ENCODE measurements at regions not wholly inside any gene's neighbourhood (a gene's known extent, or its start where the extent isn't known, plus 50 kb on each side); places are given as distances from the start of the nearest gene placed in this dataset.
A peak's percentile ranks its signal among the peaks of the same experiment; 100 is the strongest.

DNA sequence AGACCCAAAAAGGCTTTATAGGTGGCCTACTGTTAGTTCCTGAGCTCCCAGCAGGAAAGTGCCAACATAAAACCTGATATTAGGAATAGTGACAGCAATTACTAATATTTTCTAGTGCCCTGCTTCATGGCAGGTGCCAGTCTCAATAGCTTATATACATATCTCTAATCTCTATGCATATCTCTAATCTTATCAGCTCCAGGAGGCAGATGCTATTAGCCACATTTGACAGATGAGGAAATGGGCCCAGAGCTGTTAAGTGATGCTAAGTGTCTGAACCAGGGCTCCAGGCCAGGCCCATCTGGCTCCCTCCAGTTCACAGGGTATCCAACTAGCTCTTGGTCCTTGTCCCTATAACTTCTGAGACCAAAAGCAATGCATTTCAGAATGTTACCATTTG, 142.5 kb downstream of the CHIC2 start:
- no peak for DNase-seq (ENCODE audit: low read depth in 4 of 4, low spot score in 2 of 4)

DNA sequence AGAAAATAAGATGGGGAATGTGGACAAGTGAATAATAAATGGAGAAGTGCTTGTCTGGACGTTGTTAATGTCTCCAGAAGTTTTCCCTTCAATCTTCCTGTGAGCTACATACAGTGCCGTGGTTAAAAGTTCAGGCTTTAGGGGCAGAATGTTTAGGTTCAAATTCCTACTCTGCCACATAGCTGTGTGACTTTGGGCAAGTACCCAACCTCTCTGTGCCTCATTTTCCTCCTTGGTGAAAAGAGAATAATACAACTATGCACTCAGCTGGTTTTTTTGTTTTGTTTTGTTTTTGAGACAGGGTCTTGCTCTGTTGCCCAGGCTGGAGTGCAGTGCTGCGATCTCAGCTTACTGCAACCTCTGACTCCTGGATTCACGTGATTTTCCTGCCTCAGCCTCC, 143.5 kb downstream of the CHIC2 start:
- no peak for DNase-seq (ENCODE audit: low read depth in 4 of 4, low spot score in 2 of 4)

DNA sequence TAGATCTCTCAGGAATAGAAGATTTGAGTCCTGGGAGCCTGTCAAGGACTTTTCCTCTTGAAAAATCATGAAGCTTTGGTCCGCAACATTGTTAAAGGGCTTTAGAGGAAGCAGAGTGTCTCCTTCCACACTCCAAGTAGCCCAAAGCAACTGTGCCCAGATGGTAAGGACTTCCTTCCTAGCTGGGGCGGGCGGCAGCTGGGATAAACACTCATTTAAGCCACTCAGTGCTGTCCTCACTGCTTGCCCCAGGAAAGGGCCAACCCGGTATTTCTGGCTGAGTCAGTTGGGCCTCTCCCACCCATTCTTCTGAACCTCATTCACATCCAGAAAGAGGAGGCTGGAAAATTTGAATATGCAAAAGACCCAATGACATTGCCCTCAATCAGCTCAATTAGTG, 144.3 kb downstream of the CHIC2 start:
- DNase-seq (ENCODE audit: low read depth in 4 of 4, low spot score in 2 of 4) = no peak

GRCh38 chr4:53919535-53919934, 144.9 kb downstream of the CHIC2 start:
- DNase-seq (ENCODE audit: low read depth in 4 of 4, low spot score in 2 of 4) = no peak

DNA sequence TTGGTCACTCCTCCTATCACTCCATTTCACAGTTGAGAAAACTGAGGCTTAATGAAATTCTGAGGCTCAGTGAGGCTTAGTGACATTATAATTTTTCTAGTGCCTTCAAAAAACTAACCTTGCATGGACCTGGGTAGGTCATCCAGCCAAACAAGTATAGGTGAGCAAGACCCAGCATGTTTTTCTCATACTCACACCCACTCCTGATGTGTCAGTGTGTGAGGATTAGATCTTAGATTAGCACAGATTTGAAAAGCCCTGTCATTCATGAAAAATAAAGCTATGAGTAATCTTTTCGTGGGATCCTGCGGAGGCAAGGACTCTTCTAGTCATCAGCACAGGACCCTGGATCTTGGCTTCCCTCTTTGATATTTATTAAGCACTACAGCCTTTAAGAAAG, 146.7 kb downstream of the CHIC2 start:
- no peak for DNase-seq (ENCODE audit: low read depth in 4 of 4, low spot score in 2 of 4)

DNA sequence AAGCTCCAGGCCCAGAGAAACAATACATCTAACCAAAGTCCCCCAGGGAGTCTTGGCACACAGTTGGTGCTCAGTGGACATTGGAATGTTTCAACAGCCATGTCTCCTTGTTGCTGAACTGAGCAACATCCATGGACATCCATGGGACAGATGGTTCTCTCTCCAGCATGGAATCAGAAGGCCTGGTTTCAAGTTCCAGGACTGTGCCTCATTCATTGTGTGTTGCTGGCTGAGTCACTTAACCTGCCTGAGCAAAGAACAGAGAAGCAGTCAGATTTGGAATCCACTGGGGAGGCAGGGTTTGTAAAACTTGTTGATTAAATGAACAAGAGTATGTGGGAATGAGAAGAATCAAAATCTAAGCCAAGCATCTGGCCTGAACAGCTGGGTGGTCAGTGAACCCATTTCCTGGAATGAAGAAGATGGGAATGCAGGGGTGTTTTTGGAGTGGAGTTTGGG, 147.9 kb downstream of the CHIC2 start:
- DNase-seq (ENCODE audit: low read depth in 4 of 4, low spot score in 2 of 4) = no peak

DNA sequence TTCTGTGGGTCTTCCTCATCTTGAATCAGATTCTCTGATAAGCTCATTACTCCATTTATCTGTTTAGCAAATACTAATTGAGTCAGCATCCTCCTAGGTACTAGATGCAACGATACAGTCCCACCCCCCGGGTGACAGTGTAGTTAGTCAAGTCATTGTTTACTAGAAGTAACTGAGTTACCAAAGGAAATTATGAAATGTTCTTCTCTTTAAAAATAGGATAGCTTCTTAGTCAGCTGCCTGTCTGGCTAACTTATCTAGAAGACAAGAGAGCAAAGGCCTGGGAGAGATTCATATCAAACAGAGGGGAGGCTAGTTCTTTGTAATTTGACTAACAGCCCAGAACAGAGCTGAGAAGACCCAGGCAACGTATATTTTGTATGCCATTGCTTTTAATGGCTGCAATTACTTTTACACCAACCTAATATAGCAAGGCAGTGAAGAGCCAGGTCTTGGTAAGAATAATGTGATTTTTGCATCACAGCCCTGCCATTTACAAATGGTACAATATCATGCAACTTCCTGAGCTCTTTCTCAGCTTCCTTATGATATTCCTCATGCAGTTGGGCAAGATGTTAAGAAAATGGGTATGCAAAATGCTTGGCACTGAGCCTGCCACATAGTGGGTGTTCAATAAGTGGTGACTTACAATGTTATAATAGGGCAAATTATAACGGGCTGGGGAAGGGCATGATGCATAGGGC, 149.9 kb downstream of the CHIC2 start:
- no peak for DNase-seq (ENCODE audit: low read depth in 4 of 4, low spot score in 2 of 4)

DNA sequence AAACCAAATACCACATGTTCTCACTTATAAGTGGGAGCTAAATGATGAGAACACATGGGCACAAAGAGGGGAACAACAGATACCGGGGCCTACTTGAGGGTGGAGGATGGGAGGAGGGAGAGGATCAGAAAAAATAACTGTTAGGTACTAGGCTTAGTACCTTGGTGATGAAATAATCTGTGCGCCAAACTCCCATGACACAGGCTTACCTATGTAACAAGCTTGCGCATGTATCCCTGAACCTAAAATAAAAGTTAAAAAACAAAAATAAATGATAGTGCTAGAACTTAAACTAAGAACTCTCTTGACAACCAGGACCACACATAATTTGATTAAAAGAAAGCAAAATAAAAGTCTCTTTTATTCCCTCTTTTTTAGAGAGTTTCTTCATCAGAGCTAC, 150.6 kb downstream of the CHIC2 start:
- no peak for DNase-seq (ENCODE audit: low read depth in 4 of 4, low spot score in 2 of 4)

DNA sequence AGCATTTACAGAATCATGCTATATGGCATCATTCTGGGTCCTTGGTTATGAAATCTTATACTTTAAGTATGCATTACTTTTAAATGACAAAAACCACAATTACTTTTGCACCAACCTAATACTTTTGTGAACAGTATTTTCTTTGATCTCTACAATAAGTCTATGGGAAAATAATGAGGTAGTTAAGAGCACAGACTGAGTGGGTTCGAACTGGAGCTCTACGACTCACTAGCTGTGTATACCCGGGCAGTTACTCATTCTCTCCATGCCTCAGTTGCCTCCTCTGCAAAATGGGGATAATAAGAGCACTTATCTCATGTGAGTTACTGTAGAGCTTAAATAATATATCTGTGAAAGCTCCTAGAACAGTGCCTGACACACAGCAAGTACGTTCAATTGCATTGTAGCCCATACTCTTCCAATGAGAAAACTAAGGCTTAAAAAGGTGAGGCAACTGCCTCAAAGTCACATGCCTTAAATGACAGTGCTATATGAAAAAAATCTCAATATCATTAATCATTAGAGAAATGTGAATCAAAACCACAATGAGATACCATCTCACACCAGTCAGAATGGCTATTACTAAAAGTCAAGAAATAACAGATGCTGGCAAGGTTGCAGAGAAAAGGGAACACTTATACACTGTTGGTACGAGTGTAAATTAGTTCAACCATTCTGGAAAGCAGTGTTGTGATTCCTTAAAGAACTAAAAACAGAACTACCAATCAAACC, 151.5 kb downstream of the CHIC2 start:
- DNase-seq (ENCODE audit: low read depth in 4 of 4, low spot score in 2 of 4) = no peak

GRCh38 chr4:53908661-53909078, 155.7 kb downstream of the CHIC2 start:
- DNase-seq (ENCODE audit: low read depth in 4 of 4, low spot score in 2 of 4) = peak in 1 of 4 donors; percentile 63

DNA sequence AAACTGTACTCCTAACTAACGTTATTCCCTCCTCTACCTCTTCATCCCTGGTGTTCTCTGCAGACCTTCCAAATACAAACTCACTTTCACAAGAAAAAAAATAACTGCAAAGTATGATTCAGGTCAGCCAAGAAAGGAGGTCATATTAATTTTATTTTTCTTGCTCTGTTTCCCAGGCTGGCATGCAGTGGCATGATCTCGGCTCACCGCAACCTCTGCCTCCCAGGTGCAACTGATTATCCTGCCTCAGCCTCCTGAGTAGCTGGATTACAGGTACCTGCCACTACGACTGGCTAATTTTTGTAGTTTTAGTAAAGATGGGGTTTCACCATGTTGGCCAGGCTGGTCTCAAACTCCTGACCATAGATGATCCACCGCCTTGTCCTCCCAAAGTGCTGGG, 156.6 kb downstream of the CHIC2 start:
- no peak for DNase-seq (ENCODE audit: low read depth in 4 of 4, low spot score in 2 of 4)

DNA sequence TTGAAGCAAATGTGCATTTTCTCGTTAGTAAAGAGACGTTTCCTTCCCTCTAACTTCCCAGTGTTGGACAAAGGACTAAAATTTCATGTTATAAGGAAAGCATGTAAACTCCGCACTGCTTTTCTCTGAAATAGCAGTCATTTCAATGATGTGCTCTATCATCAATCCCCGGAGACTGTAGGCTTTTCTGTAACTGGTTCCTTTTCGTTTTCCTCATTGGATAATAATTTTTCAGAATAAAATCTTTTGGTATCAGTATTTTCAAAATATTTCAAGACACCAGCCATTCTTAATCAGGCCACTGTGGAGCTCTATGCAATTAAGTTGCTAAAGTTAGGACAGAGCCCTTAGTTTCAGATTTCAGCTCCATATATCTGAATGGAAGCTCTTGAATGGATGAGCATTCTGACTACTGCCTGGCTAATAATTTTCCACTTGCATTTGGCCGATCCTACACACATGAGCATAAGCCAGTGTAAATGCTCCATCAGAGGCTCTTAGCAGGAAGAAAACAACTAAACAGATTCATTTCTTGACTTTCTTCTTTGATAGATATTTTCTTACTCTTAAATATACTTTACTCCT, 157.7 kb downstream of the CHIC2 start:
- no peak for DNase-seq (ENCODE audit: low read depth in 4 of 4, low spot score in 2 of 4)

DNA sequence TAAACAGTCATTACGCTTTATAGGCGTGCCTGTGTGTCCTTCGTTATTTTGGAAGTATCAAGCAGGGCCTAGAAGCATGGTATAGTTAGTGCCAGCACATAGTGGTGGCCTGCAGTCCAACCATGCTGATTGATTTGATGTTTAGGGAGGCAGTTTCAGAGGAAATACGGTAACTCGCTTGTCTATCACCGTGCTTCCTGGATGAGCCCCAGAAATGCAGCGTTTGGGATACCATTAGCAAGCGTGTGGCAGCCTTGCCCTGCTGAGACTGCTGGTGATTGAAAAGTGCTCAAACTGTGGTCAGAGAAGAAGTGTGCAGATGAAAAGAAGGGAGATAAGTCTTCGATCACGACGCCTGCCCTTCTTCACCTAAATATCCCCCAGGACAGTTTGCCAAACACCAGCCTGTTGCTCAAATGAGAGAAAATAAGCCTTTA, 158.4 kb downstream of the CHIC2 start:
- no peak for DNase-seq (ENCODE audit: low read depth in 4 of 4, low spot score in 2 of 4)

GRCh38 chr4:53905276-53905940, 159.0 kb downstream of the CHIC2 start:
- DNase-seq (ENCODE audit: low read depth in 4 of 4, low spot score in 2 of 4) = no peak

DNA sequence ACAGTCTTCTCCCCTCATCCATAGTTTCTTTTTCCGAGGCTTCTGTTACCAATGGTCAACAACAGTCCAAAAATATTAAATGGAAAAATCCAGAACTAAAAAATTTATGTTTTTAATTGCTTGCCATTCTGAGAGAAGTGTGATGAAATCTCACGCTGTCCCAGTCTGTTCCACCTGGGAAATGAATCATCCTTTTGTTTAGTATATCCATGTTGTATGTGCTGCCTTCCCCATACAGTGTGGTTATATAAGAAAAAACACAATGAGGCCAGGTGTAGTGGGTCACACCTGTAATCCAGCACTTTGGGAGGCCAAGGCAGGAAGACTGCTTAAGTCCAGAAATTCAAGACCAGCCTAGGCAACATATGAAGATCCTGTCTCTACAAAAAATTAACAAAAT, 161.6 kb downstream of the CHIC2 start:
- DNase-seq (ENCODE audit: low read depth in 4 of 4, low spot score in 2 of 4) = no peak

- no peak for DNase-seq (ENCODE audit: low read depth in 4 of 4, low spot score in 2 of 4)
Measured at GRCh38 chr4:53900271-53900649, 164.1 kb downstream of the CHIC2 start.

GRCh38 chr4:53899586-53900270, 164.7 kb downstream of the CHIC2 start:
- no peak for DNase-seq (ENCODE audit: low read depth in 4 of 4, low spot score in 2 of 4)

GRCh38 chr4:53895137-53895536, 169.3 kb downstream of the CHIC2 start:
- DNase-seq (ENCODE audit: low read depth in 4 of 4, low spot score in 2 of 4) = no peak

DNA sequence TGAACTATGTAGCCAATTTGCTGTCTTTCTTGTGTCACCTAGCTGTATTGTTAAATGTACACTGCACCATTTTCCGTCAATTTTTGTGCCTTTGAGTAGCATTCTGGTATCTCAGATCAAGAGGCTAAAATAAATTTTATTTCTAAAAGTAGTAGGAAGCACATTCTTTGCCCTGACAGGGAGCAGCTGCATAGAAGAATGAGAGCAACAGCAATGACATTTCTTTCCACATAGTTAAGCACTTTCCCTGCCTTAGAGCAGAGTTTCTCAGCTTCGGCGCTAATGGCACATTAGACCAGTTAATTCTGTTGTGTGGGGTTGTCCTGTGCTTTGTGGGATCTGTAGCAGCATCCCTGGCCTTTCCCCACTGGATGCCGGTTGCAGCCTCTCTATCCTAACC, 173.9 kb downstream of the CHIC2 start:
- DNase-seq (ENCODE audit: low read depth in 4 of 4, low spot score in 2 of 4) = no peak

GRCh38 chr4:53889326-53890055, 174.9 kb downstream of the CHIC2 start:
- DNase-seq (ENCODE audit: low read depth in 4 of 4, low spot score in 2 of 4) = no peak

Data from left renal cortex interstitium (tissue), 4 donors.